ENCODE measurements at regions not wholly inside any gene's neighbourhood (a gene's known extent, or its start where the extent isn't known, plus 50 kb on each side); places are given as distances from the start of the nearest gene placed in this dataset.

DNA sequence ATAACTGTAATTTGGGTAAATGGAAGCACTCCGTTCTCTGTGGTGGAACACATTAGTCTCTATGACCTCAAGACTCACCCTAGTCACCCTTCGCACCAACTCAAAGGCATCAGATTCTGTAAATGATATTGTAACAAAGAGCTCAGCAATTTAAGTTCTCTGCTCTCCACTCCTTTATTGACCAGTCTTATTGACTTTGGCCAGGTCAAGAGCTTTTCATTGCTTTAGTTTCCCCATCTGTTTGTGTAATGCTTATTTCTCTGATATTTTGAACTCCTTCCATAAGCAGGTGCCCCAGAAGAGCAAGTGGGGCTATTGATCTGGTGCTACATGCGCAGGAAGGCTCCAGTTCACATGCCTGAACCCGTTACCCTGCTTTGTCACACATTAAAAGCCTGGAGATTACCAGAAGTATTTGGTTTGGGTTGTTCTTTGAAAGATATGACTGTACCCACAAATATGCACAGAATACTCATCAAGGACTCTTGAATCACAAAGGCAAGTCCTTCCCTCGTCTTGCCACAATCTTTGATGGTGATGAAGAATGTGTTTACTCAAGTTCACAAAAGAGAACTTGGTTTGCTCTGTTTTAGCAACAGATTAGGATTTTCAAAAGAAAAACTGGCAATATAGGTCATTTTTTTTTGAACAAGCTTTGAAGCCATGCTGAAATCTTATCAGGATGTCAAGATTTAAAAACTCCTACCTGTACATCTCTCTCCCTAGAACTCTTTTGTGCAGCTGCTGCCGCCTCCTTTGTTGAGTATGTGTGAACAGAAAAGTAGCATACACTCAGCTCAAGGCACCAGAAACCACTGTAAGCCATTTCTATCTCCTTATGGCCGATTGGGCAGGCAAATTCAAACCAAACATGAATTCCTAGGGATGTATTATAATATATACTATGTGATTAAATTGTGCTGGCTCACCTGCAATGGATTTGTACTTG is 193.9 kb downstream of the BCAT1 start:
- H3K4me1 Mint-ChIP-seq = peaks cover 21% of the 10 kb centered on the region
- no peak for ATAC-seq
- POLR2A ChIA-PET = no interaction called here
- H3K36me3 Mint-ChIP-seq = no peaks in the 10 kb centered on the region
- DNase-seq (ENCODE audit: low spot score) = no peak
- CTCF ChIA-PET = interaction anchor here (0.9 kb wide), 1 partner anchor 23 kb away, joined by 3 read pairs; no protein-coding TSS in a partner anchor
- no peak overlapping the region for H3K4me3 Mint-ChIP-seq
- no peaks in the 10 kb centered on the region for H3K27me3 Mint-ChIP-seq (ENCODE audit: low read depth)
- TF ChIP-seq ELF4 (CRISPR knock-in tag; IDR thresholded peaks at IDR 0.05; ENCODE audit: low read depth) = no peak
- TF ChIP-seq, protein P1, sequence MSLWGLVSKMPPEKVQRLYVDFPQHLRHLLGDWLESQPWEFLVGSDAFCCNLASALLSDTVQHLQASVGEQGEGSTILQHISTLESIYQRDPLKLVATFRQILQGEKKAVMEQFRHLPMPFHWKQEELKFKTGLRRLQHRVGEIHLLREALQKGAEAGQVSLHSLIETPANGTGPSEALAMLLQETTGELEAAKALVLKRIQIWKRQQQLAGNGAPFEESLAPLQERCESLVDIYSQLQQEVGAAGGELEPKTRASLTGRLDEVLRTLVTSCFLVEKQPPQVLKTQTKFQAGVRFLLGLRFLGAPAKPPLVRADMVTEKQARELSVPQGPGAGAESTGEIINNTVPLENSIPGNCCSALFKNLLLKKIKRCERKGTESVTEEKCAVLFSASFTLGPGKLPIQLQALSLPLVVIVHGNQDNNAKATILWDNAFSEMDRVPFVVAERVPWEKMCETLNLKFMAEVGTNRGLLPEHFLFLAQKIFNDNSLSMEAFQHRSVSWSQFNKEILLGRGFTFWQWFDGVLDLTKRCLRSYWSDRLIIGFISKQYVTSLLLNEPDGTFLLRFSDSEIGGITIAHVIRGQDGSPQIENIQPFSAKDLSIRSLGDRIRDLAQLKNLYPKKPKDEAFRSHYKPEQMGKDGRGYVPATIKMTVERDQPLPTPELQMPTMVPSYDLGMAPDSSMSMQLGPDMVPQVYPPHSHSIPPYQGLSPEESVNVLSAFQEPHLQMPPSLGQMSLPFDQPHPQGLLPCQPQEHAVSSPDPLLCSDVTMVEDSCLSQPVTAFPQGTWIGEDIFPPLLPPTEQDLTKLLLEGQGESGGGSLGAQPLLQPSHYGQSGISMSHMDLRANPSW (CRISPR knock-in tag; conservative IDR thresholded peaks at IDR 0.05; ENCODE audit: low read depth) = no peak
- TF ChIP-seq JAZF1 (CRISPR knock-in tag; IDR thresholded peaks at IDR 0.05) = no peak
- TF ChIP-seq, protein P2, sequence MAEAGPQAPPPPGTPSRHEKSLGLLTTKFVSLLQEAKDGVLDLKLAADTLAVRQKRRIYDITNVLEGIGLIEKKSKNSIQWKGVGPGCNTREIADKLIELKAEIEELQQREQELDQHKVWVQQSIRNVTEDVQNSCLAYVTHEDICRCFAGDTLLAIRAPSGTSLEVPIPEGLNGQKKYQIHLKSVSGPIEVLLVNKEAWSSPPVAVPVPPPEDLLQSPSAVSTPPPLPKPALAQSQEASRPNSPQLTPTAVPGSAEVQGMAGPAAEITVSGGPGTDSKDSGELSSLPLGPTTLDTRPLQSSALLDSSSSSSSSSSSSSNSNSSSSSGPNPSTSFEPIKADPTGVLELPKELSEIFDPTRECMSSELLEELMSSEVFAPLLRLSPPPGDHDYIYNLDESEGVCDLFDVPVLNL (CRISPR knock-in tag; IDR thresholded peaks at IDR 0.05; ENCODE audit: borderline replicate concordance, low read depth) = no peak
- TF ChIP-seq, protein P3, sequence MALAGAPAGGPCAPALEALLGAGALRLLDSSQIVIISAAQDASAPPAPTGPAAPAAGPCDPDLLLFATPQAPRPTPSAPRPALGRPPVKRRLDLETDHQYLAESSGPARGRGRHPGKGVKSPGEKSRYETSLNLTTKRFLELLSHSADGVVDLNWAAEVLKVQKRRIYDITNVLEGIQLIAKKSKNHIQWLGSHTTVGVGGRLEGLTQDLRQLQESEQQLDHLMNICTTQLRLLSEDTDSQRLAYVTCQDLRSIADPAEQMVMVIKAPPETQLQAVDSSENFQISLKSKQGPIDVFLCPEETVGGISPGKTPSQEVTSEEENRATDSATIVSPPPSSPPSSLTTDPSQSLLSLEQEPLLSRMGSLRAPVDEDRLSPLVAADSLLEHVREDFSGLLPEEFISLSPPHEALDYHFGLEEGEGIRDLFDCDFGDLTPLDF (CRISPR knock-in tag; IDR thresholded peaks at IDR 0.05) = no peak
- TF ChIP-seq, protein P4, sequence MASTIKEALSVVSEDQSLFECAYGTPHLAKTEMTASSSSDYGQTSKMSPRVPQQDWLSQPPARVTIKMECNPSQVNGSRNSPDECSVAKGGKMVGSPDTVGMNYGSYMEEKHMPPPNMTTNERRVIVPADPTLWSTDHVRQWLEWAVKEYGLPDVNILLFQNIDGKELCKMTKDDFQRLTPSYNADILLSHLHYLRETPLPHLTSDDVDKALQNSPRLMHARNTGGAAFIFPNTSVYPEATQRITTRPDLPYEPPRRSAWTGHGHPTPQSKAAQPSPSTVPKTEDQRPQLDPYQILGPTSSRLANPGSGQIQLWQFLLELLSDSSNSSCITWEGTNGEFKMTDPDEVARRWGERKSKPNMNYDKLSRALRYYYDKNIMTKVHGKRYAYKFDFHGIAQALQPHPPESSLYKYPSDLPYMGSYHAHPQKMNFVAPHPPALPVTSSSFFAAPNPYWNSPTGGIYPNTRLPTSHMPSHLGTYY (CRISPR knock-in tag; IDR thresholded peaks at IDR 0.05) = no peak
- TF ChIP-seq, protein P5, sequence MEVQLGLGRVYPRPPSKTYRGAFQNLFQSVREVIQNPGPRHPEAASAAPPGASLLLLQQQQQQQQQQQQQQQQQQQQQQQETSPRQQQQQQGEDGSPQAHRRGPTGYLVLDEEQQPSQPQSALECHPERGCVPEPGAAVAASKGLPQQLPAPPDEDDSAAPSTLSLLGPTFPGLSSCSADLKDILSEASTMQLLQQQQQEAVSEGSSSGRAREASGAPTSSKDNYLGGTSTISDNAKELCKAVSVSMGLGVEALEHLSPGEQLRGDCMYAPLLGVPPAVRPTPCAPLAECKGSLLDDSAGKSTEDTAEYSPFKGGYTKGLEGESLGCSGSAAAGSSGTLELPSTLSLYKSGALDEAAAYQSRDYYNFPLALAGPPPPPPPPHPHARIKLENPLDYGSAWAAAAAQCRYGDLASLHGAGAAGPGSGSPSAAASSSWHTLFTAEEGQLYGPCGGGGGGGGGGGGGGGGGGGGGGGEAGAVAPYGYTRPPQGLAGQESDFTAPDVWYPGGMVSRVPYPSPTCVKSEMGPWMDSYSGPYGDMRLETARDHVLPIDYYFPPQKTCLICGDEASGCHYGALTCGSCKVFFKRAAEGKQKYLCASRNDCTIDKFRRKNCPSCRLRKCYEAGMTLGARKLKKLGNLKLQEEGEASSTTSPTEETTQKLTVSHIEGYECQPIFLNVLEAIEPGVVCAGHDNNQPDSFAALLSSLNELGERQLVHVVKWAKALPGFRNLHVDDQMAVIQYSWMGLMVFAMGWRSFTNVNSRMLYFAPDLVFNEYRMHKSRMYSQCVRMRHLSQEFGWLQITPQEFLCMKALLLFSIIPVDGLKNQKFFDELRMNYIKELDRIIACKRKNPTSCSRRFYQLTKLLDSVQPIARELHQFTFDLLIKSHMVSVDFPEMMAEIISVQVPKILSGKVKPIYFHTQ (CRISPR knock-in tag; IDR thresholded peaks at IDR 0.05) = no peak
- no peak for TF ChIP-seq GABPB1 (CRISPR knock-in tag; IDR thresholded peaks at IDR 0.05)
- TF ChIP-seq, protein P6, sequence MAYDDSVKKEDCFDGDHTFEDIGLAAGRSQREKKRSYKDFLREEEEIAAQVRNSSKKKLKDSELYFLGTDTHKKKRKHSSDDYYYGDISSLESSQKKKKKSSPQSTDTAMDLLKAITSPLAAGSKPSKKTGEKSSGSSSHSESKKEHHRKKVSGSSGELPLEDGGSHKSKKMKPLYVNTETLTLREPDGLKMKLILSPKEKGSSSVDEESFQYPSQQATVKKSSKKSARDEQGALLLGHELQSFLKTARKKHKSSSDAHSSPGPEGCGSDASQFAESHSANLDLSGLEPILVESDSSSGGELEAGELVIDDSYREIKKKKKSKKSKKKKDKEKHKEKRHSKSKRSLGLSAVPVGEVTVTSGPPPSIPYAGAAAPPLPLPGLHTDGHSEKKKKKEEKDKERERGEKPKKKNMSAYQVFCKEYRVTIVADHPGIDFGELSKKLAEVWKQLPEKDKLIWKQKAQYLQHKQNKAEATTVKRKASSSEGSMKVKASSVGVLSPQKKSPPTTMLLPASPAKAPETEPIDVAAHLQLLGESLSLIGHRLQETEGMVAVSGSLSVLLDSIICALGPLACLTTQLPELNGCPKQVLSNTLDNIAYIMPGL (CRISPR knock-in tag; IDR thresholded peaks at IDR 0.05) = no peak
- no peak for TF ChIP-seq CREB1 (CRISPR knock-in tag; IDR thresholded peaks at IDR 0.05)
- TF ChIP-seq ZNF121 (CRISPR knock-in tag; IDR thresholded peaks at IDR 0.05) = no peak
- TF ChIP-seq, protein P7, sequence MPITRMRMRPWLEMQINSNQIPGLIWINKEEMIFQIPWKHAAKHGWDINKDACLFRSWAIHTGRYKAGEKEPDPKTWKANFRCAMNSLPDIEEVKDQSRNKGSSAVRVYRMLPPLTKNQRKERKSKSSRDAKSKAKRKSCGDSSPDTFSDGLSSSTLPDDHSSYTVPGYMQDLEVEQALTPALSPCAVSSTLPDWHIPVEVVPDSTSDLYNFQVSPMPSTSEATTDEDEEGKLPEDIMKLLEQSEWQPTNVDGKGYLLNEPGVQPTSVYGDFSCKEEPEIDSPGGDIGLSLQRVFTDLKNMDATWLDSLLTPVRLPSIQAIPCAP (CRISPR knock-in tag; IDR thresholded peaks at IDR 0.05) = no peak
- H3K27ac Mint-ChIP-seq = no peak overlapping the region
- no peaks in the 10 kb centered on the region for H3K9me3 Mint-ChIP-seq

All from WTC11 (cell line).